Psoas muscle (tissue), 7 donors: ENCODE measurements at regions not wholly inside any gene's neighbourhood (a gene's known extent, or its start where the extent isn't known, plus 50 kb on each side); places are given as distances from the start of the nearest gene placed in this dataset.
A peak's percentile ranks its signal among the peaks of the same experiment; 100 is the strongest.

Experiments
- ATAC-seq, 4 donors: fragments of 200-7000 bp; cut with Tn5 transposase; one replicate each; pipeline ENCODE4 v1.9.1; 2020; ENCODE audit warnings: moderate library complexity in 3 of 4, mild to moderate bottlenecking in 2 of 4
- DNase-seq, 2 donors: peaks; one replicate each; pipeline ENCODE4 v3.0.0-alpha.2; 2020
- H3K27ac ChIP-seq: fragments of 200-600 bp; one replicate; pipeline ENCODE4 v1.8.0; 2022
- H3K27me3 ChIP-seq, 3 donors: fragments of 200-600 bp in 1 of 3; one replicate each; pipeline versions ENCODE4 v1.6.1 to v1.8.0; 2013 to 2022; ENCODE audit warnings: low read length in 2 of 3, mild to moderate bottlenecking in 2 of 3, moderate library complexity in 1 of 3; ENCODE audit not compliant: insufficient read depth in 3 of 3
- H3K36me3 ChIP-seq, 2 donors: fragments of 200-600 bp in 1 of 2; one replicate each; pipeline versions ENCODE4 v1.6.1 to v1.8.0; 2013 to 2022; ENCODE audit warnings: low read depth in 1 of 2, mild to moderate bottlenecking in 1 of 2, moderate library complexity in 1 of 2; ENCODE audit not compliant: insufficient read depth in 1 of 2
- H3K4me1 ChIP-seq: fragments of 200-600 bp; one replicate; pipeline ENCODE4 v1.8.0; 2022
- H3K4me3 ChIP-seq: fragments of 200-600 bp; one replicate; pipeline ENCODE4 v1.8.0; 2022; ENCODE audit warnings: mild to moderate bottlenecking
- H3K9me3 ChIP-seq: fragments of 200-600 bp; one replicate; pipeline ENCODE4 v1.8.0; 2022
- CTCF ChIP-seq: fragments of 200-600 bp; IDR thresholded peaks from one replicate; pipeline ENCODE4 v1.8.0; 2022; ENCODE audit warnings: antibody characterized with exemption
- WGBS, 3 donors: extraction: QIAGEN DNeasy Blood & Tissue Kit; methylation state at CpG; one replicate each; pipeline versions ENCODE4 v1.1.6 to v1.1.7; 2013; 5-methylcytosine and 5-hydroxymethylcytosine counted together
- intact Hi-C, 2 donors: fragments of 100-400 bp; cut with DNase I; formaldehyde crosslinking; loops; one replicate each; pipeline versions ENCODE4 v1.11.0 to v1.14.2; 2022
- donor health status: healthy with polysubstance abuse.
- donor health status: DM: no; HTN: no; CAD: no; lungs with moderate emphysema.
- donor health status: Bipolar disorder and iron deficiency.
- donor health status: healthy.
- donor health status: DM: yes; HTN: yes; CAD: no.
- donor health status: DM: no; HTN: no; CAD: no.
- donor health status: DM: yes; HTN: yes; CAD: no.

DNA sequence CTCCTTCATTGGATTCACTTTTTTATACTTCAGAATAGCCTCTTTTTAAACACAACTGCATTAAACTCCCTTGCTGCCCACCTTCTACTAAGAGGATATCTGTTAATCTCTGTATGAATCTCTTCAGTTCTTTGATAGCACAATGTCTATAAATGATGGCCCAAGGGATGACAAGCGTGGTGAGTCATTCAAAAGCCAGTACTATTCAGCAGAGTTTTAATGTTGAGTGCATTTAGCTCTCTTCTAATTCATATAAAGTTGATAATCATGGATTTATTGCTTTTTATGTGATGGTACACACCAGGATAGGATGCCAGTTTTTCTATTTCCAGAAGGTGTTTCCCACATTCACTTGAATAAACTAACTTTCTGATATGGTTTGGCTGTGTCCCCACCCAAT, 57.4 kb upstream of the HECTD2 start:
- intact Hi-C loops, result no loop called here
- ATAC-seq (no peak), DNase-seq (no peak)
- WGBS, 3 donors, result 93 to 97% (median 95%) methylated on average over 1 of the region's 1 CpG
- no peaks in the 10 kb centered on the region for H3K27me3 ChIP-seq
- no peak overlapping the region for H3K4me3 ChIP-seq
- H3K9me3 ChIP-seq, result no peaks in the 10 kb centered on the region
- no peak for TF ChIP-seq CTCF
- no peaks in the 10 kb centered on the region for H3K36me3 ChIP-seq
- H3K27ac ChIP-seq, result peak overlapping the region; percentile 79
- peaks cover 57% of the 10 kb centered on the region for H3K4me1 ChIP-seq

- no peaks in the 10 kb centered on the region for H3K36me3 ChIP-seq
- H3K4me3 ChIP-seq, result no peak overlapping the region
- H3K27ac ChIP-seq, result peak overlapping the region; percentile 7
- TF ChIP-seq CTCF, result no peak
- WGBS, 3 donors, result 70 to 84% (median 76%) methylated on average over 4 of the region's 4 CpGs
- H3K27me3 ChIP-seq, result no peaks in the 10 kb centered on the region
- no peaks in the 10 kb centered on the region for H3K9me3 ChIP-seq
- intact Hi-C loops, result no loop called here
- peaks cover 49% of the 10 kb centered on the region for H3K4me1 ChIP-seq
- ATAC-seq (no peak), DNase-seq (no peak)
Observed at GRCh38 chr10:91354166-91355075, 55.7 kb upstream of the HECTD2 start.

DNA sequence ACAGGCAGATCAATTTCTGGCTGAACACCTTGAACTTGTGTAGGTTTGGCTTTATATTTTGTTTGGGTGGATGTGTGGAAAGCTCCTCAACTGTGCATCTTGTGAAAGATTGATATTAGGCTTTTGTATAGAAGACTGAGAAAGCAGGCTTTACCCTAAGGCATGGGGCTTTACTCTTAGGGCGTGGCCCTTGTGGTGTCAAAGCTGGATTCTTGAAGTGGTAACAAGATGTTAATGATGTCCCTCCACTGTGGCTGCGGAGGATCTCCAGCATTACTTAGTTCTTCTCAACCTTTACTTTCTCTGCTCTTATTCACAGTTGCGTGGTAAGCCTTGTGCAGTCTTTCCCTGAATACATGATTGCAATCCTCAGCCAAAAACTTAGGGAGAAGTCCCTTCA, 54.1 kb upstream of the HECTD2 start:
- Histone ChIP-seq H3K27ac (peak overlapping the region; percentile 73), H3K4me3 (no peak overlapping the region), H3K4me1 (peaks cover 35% of the 10 kb centered on the region), H3K36me3 (no peaks in the 10 kb centered on the region), H3K27me3 (no peaks in the 10 kb centered on the region), H3K9me3 (no peaks in the 10 kb centered on the region)
- DNase-seq (no peak), ATAC-seq (no peak)
- WGBS, 3 donors, result 92 to 95% (median 94%) methylated on average over 3 of the region's 3 CpGs
- TF ChIP-seq CTCF, result no peak
- intact Hi-C loops, result no loop called here

- Histone ChIP-seq H3K4me1 (peaks cover 23% of the 10 kb centered on the region), H3K4me3 (peak overlapping the region; percentile 6), H3K36me3 (no peaks in the 10 kb centered on the region), H3K9me3 (no peaks in the 10 kb centered on the region), H3K27me3 (no peaks in the 10 kb centered on the region), H3K27ac (peak overlapping the region; percentile 73)
- peak; percentile 79 to 91 (median 82) for ATAC-seq
- DNase-seq, result no peak
- TF ChIP-seq CTCF, result no peak
- intact Hi-C loops, result no loop called here
- WGBS, 3 donors, result 62 to 80% (median 71%) methylated on average over 3 of the region's 3 CpGs
Observed at GRCh38 chr10:91357497-91357896, 52.6 kb upstream of the HECTD2 start.
